ENCODE measurements at regions not wholly inside any gene's neighbourhood (a gene's known extent, or its start where the extent isn't known, plus 50 kb on each side); places are given as distances from the start of the nearest gene placed in this dataset.

DNA sequence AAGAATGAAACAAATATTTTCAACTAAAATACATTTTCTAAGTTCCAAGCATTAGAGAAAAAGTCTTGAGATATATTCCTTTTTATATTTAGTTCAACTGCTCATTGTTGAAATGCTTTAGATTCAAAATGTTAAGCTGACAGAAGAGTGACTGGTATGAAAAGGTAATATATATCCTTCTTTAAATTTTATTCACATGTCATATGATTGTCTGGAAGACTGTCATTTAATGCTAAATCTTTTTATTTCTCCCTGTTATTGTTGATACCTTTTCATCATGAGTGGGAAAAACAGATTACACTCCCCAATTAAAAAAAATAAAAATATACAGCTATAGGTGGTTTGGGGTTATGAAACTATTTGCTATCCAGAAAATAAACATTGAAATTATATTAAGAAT lies 965.4 kb downstream of the JRKL start:
- TF ChIP-seq POLR2A (IDR thresholded peaks at IDR 0.05) = no peak
- TF ChIP-seq, protein P1, sequence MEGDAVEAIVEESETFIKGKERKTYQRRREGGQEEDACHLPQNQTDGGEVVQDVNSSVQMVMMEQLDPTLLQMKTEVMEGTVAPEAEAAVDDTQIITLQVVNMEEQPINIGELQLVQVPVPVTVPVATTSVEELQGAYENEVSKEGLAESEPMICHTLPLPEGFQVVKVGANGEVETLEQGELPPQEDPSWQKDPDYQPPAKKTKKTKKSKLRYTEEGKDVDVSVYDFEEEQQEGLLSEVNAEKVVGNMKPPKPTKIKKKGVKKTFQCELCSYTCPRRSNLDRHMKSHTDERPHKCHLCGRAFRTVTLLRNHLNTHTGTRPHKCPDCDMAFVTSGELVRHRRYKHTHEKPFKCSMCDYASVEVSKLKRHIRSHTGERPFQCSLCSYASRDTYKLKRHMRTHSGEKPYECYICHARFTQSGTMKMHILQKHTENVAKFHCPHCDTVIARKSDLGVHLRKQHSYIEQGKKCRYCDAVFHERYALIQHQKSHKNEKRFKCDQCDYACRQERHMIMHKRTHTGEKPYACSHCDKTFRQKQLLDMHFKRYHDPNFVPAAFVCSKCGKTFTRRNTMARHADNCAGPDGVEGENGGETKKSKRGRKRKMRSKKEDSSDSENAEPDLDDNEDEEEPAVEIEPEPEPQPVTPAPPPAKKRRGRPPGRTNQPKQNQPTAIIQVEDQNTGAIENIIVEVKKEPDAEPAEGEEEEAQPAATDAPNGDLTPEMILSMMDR (IDR thresholded peaks at IDR 0.05) = no peak
